SK-N-SH (cell line): ENCODE measurements at regions not wholly inside any gene's neighbourhood (a gene's known extent, or its start where the extent isn't known, plus 50 kb on each side); places are given as distances from the start of the nearest gene placed in this dataset.

Source experiments
- CTCF ChIA-PET: fragments of 300-600, 350-600 bp; formaldehyde crosslinking; extraction: SDS; loops from one replicate; lab custom pipeline; 2021; lab: Yijun Ruan, JAX
- POLR2A ChIA-PET: fragments of 350-600 bp; sonication (Branson Sonifier 250); formaldehyde crosslinking; extraction: SDS; loops from one replicate; lab custom pipeline; 2020; ENCODE audit warnings: antibody characterized with exemption, inconsistent platforms; lab: Yijun Ruan, JAX
- DNase-seq: peaks from one replicate; pipeline ENCODE4 v3.0.0; 2012
- H2AFZ ChIP-seq: fragments of 200-600 bp; sonication (generic); 2 replicates; pipeline ENCODE4 v1.8.1; 2016; ENCODE audit warnings: antibody characterized with exemption, mild to moderate bottlenecking, low read depth
- H3F3A ChIP-seq: fragments of 200-600 bp; sonication (generic); replicated peaks from 2 replicates; pipeline ENCODE3; 2016; ENCODE audit warnings: antibody characterized with exemption, mild to moderate bottlenecking; ENCODE audit not compliant: insufficient read depth
- H3K27ac ChIP-seq, 2 experiments: fragments of 200-500 bp in 1 of 2; fragments of 200-600 bp in 1 of 2; sonication (Bioruptor generic) in 1 of 2; sonication (generic), shearing (Covaris generic) in 1 of 2; 2 replicates each; pipeline versions ENCODE4 v1.5.1 to v1.6.1; 2014 to 2016; ENCODE audit warnings: low read depth in 2 of 2, inconsistent platforms in 1 of 2, low read length in 1 of 2, mild to moderate bottlenecking in 1 of 2, mixed read lengths in 1 of 2
- H3K27me3 ChIP-seq: fragments of 200-600 bp; sonication (generic), shearing (Covaris generic); 2 replicates; pipeline ENCODE4 v1.6.1; 2016; ENCODE audit warnings: mixed run types; ENCODE audit not compliant: insufficient read depth
- H3K36me3 ChIP-seq, 2 experiments: fragments of 200-500 bp in 1 of 2; fragments of 200-600 bp in 1 of 2; sonication (Bioruptor generic) in 1 of 2; sonication (generic) in 1 of 2; replicated peaks in 1 of 2; 2 replicates each; pipeline versions ENCODE3 to v1.5.1; 2014 to 2016; ENCODE audit warnings: low read length in 1 of 2, mild to moderate bottlenecking in 1 of 2; ENCODE audit not compliant: insufficient read depth in 2 of 2, control insufficient read depth in 1 of 2
- H3K4me1 ChIP-seq, 2 experiments: fragments of 200-500 bp in 1 of 2; fragments of 200-600 bp in 1 of 2; sonication (Bioruptor generic) in 1 of 2; sonication (generic), shearing (Covaris generic) in 1 of 2; 2 replicates each; pipeline versions ENCODE4 v1.5.1 to v1.6.1; 2014 to 2016; ENCODE audit warnings: low read depth in 1 of 2, low read length in 1 of 2, mixed run types in 1 of 2; ENCODE audit not compliant: insufficient read depth in 2 of 2, control insufficient read depth in 1 of 2
- H3K4me2 ChIP-seq: fragments of 200-600 bp; sonication (generic), shearing (Covaris generic); 2 replicates; pipeline ENCODE4 v1.6.1; 2017; ENCODE audit warnings: mixed run types
- H3K4me3 ChIP-seq, 2 experiments: fragments of 200-500 bp in 1 of 2; fragments of 200-600 bp in 1 of 2; sonication (Bioruptor generic) in 1 of 2; sonication (generic), shearing (Covaris generic) in 1 of 2; 2 replicates each; pipeline versions ENCODE4 v1.5.1 to v1.8.1; 2014 to 2016; ENCODE audit warnings: low read depth in 2 of 2, inconsistent platforms in 1 of 2, low read length in 1 of 2, mild to moderate bottlenecking in 1 of 2, mixed read lengths in 1 of 2, moderate library complexity in 1 of 2
- H3K79me2 ChIP-seq: fragments of 200-600 bp; sonication (generic); 2 replicates; pipeline ENCODE4 v1.8.1; 2017; ENCODE audit warnings: mild to moderate bottlenecking; ENCODE audit not compliant: insufficient read depth
- H3K9ac ChIP-seq: fragments of 200-600 bp; sonication (generic); 2 replicates; pipeline ENCODE4 v1.6.1; 2017; ENCODE audit warnings: mixed run types
- H3K9me2 ChIP-seq: fragments of 200-600 bp; sonication (generic); 2 replicates; pipeline ENCODE4 v1.6.1; 2017; ENCODE audit warnings: mixed run types
- H3K9me3 ChIP-seq: fragments of 200-600 bp; sonication (generic); 2 replicates; pipeline ENCODE4 v1.6.1; 2017; ENCODE audit warnings: mixed run types, mild to moderate bottlenecking, moderate library complexity
- H4K20me1 ChIP-seq: fragments of 200-600 bp; sonication (generic); 2 replicates; pipeline ENCODE4 v1.6.1; 2017; ENCODE audit warnings: mild to moderate bottlenecking, mixed run types; ENCODE audit not compliant: insufficient read depth
- EP300 ChIP-seq, 2 experiments: IDR thresholded peaks; 2 replicates each; pipeline versions ENCODE4 v1.4.0 to v1.6.1; 2012; ENCODE audit warnings: borderline replicate concordance in 1 of 2, low read depth in 1 of 2, low read length in 1 of 2
- FOXJ3 ChIP-seq: sonication (generic); formaldehyde crosslinking; IDR thresholded peaks from 2 replicates; pipeline ENCODE4 v1.5.1; 2020; ENCODE audit warnings: mild to moderate bottlenecking, missing genetic modification reagents
- FOXM1 ChIP-seq: IDR thresholded peaks from 2 replicates; pipeline ENCODE4 v1.4.0; 2012; ENCODE audit warnings: low read depth, mild to moderate bottlenecking
- MXI1 ChIP-seq: IDR thresholded peaks from 2 replicates; pipeline ENCODE4 v1.6.1; 2012; ENCODE audit warnings: mild to moderate bottlenecking, low read depth, low read length, improper control_type of control experiment
- NRF1 ChIP-seq: IDR thresholded peaks from 2 replicates; pipeline ENCODE4 v1.6.1; 2012; ENCODE audit warnings: low read depth, mild to moderate bottlenecking, low read length
- RAD21 ChIP-seq: IDR thresholded peaks from 2 replicates; pipeline ENCODE4 v1.6.1; 2012; ENCODE audit warnings: mild to moderate bottlenecking, low read length
- RXRA ChIP-seq: IDR thresholded peaks from 2 replicates; pipeline ENCODE4 v1.4.0; 2012; ENCODE audit warnings: low read depth, mild to moderate bottlenecking, borderline replicate concordance
- SMC3 ChIP-seq: IDR thresholded peaks from 2 replicates; pipeline ENCODE4 v1.6.1; 2012; ENCODE audit warnings: low read depth, low read length, improper control_type of control experiment
- TCF12 ChIP-seq: IDR thresholded peaks from 2 replicates; pipeline ENCODE4 v1.4.0; 2012
- TEAD4 ChIP-seq: IDR thresholded peaks from 2 replicates; pipeline ENCODE4 v1.4.0; 2012; ENCODE audit warnings: mild to moderate bottlenecking, borderline replicate concordance; ENCODE audit not compliant: insufficient read depth
- YY1 ChIP-seq: IDR thresholded peaks from 2 replicates; pipeline ENCODE4 v1.4.0; 2012; ENCODE audit warnings: low read depth, mild to moderate bottlenecking
- WGBS: methylation state at CpG from one replicate; pipeline ENCODE4 v1.1.6; 2017; ENCODE audit warnings: low lambda C conversion rate; 5-methylcytosine and 5-hydroxymethylcytosine counted together
- TF ChIP-seq, protein P1 (sequence below): fragments of 200-600 bp; sonication (generic); IDR thresholded peaks from 2 replicates; pipeline ENCODE4 v1.6.1; 2017; ENCODE audit warnings: antibody characterized with exemption, mild to moderate bottlenecking, moderate library complexity
- TF ChIP-seq, protein P2 (sequence below): IDR thresholded peaks from 2 replicates; pipeline ENCODE4 v1.4.0; 2012; ENCODE audit warnings: low read depth, borderline replicate concordance
- TF ChIP-seq, protein P3 (sequence below): IDR thresholded peaks from 2 replicates; pipeline ENCODE4 v1.6.1; 2012; ENCODE audit warnings: mild to moderate bottlenecking, low read depth, low read length, moderate library complexity
- TF ChIP-seq, protein P4 (sequence below): fragments of 150-350 bp; IDR thresholded peaks from 2 replicates; pipeline ENCODE4 v1.6.1; 2016; ENCODE audit warnings: mild to moderate bottlenecking, low read depth, low read length
- TF ChIP-seq, protein P5 (sequence below): IDR thresholded peaks from 2 replicates; pipeline ENCODE4 v1.4.0; 2012; ENCODE audit warnings: low read depth
- TF ChIP-seq, protein P6 (sequence below): IDR thresholded peaks from 2 replicates; pipeline ENCODE4; 2012

DNA sequence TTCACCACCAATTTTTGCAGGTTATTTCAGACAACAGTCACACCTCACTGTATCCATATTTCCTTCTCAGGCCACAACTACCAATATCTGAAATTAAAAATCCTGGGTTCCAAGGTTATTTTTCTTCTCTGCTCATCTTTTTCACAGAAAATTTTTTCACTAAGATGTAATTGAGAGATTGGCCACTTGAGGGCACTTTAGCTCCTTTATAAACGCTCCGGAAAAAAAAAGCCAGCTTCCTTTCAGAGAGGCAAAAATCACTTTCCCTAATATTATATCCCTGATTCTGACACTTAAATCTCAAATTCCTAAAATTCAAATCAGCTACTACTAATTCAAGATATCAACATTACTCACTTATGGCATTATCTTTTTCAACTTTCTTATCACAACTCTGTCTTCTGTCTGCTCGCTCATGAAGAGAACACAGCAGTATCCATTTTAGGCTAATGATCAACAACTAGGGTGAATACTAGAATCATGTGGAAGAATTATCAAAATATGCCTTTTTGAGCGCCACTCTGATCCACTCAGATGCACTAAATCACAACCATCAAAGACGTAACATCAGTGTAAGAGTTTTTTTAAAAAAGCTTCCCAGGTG is 101.4 kb upstream of the RGS1 start:
- Histone ChIP-seq H3K27ac (no peak overlapping the region), H3K79me2 (no peaks in the 10 kb centered on the region), H3K4me3 (no peak overlapping the region), H3K27me3 (no peaks in the 10 kb centered on the region), H3K9me3 (no peaks in the 10 kb centered on the region; the same call in 1 of the 2 replicates), H3K9me2 (no peaks in the 10 kb centered on the region), H3K4me1 (peaks cover 0 to 5% of the 10 kb centered on the region in 2 experiments; a peak in 2 of 4 replicates), H3F3A (peaks cover 2% of the 10 kb centered on the region), H3K9ac (no peak overlapping the region), H2AFZ (no peak overlapping the region), H3K36me3 (no peaks in the 10 kb centered on the region), H3K4me2 (no peak overlapping the region), H4K20me1 (no peaks in the 10 kb centered on the region)
- TF ChIP-seq, protein P1, sequence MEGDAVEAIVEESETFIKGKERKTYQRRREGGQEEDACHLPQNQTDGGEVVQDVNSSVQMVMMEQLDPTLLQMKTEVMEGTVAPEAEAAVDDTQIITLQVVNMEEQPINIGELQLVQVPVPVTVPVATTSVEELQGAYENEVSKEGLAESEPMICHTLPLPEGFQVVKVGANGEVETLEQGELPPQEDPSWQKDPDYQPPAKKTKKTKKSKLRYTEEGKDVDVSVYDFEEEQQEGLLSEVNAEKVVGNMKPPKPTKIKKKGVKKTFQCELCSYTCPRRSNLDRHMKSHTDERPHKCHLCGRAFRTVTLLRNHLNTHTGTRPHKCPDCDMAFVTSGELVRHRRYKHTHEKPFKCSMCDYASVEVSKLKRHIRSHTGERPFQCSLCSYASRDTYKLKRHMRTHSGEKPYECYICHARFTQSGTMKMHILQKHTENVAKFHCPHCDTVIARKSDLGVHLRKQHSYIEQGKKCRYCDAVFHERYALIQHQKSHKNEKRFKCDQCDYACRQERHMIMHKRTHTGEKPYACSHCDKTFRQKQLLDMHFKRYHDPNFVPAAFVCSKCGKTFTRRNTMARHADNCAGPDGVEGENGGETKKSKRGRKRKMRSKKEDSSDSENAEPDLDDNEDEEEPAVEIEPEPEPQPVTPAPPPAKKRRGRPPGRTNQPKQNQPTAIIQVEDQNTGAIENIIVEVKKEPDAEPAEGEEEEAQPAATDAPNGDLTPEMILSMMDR: peak; percentile 75
- TF ChIP-seq SMC3: peak; percentile 60
- TF ChIP-seq, protein P2, sequence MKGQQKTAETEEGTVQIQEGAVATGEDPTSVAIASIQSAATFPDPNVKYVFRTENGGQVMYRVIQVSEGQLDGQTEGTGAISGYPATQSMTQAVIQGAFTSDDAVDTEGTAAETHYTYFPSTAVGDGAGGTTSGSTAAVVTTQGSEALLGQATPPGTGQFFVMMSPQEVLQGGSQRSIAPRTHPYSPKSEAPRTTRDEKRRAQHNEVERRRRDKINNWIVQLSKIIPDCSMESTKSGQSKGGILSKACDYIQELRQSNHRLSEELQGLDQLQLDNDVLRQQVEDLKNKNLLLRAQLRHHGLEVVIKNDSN: no peak
- peak; percentile 85 for TF ChIP-seq RAD21
- peak; percentile 27 for DNase-seq
- 36% methylated on average over 5 of the region's 5 CpGs for WGBS
- POLR2A ChIA-PET: no interaction called here
- CTCF ChIA-PET: interaction anchor here (0.6 to 5.1 kb wide), 37 partner anchors 11 to 649 kb away, joined by 3 to 107 read pairs (median 4); partner anchors contain the start of genes RGS2, RO60 and UCHL5

DNA sequence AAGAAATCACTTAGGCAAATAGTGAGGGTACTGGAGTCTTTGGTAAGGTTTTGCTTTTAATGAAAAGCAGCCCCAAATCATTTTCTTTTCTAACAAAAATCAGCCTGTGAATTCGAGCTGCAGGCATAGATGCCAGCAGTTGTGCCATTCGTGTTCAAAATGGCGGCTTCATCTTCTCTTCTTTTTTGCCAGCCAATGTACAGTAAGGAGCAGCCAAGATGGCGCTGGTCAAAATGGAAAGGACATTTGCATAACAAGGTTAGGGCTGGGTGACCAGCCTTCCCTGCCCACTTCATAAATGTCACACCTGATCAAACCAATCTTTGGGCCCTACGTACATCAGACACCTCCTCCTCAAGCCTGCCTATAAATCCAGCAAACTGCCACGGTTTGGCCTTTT is 100.2 kb upstream of the RGS1 start:
- Histone ChIP-seq H3F3A (peaks cover 2% of the 10 kb centered on the region), H3K36me3 (no peaks in the 10 kb centered on the region), H3K79me2 (no peaks in the 10 kb centered on the region), H3K9ac (no peak overlapping the region), H3K9me3 (no peaks in the 10 kb centered on the region; the same call in 1 of the 2 replicates), H4K20me1 (no peaks in the 10 kb centered on the region), H3K4me3 (no peak overlapping the region), H3K4me2 (no peak overlapping the region), H3K27me3 (no peaks in the 10 kb centered on the region), H3K9me2 (no peaks in the 10 kb centered on the region), H3K4me1 (peaks cover 0 to 5% of the 10 kb centered on the region in 2 experiments; a peak in 2 of 4 replicates), H3K27ac (no peak overlapping the region), H2AFZ (no peak overlapping the region)
- CTCF ChIA-PET: interaction anchor here (1.2 to 5.1 kb wide), 9 partner anchors 12 to 557 kb away, joined by 3 to 107 read pairs (median 6); no protein-coding TSS in a partner anchor
- no peak for DNase-seq
- 87% methylated on average over 6 of the region's 6 CpGs for WGBS
- POLR2A ChIA-PET: no interaction called here
- TF ChIP-seq, protein P3, sequence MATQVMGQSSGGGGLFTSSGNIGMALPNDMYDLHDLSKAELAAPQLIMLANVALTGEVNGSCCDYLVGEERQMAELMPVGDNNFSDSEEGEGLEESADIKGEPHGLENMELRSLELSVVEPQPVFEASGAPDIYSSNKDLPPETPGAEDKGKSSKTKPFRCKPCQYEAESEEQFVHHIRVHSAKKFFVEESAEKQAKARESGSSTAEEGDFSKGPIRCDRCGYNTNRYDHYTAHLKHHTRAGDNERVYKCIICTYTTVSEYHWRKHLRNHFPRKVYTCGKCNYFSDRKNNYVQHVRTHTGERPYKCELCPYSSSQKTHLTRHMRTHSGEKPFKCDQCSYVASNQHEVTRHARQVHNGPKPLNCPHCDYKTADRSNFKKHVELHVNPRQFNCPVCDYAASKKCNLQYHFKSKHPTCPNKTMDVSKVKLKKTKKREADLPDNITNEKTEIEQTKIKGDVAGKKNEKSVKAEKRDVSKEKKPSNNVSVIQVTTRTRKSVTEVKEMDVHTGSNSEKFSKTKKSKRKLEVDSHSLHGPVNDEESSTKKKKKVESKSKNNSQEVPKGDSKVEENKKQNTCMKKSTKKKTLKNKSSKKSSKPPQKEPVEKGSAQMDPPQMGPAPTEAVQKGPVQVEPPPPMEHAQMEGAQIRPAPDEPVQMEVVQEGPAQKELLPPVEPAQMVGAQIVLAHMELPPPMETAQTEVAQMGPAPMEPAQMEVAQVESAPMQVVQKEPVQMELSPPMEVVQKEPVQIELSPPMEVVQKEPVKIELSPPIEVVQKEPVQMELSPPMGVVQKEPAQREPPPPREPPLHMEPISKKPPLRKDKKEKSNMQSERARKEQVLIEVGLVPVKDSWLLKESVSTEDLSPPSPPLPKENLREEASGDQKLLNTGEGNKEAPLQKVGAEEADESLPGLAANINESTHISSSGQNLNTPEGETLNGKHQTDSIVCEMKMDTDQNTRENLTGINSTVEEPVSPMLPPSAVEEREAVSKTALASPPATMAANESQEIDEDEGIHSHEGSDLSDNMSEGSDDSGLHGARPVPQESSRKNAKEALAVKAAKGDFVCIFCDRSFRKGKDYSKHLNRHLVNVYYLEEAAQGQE: no peak
- no peak for TF ChIP-seq TCF12
- TF ChIP-seq, protein P4, sequence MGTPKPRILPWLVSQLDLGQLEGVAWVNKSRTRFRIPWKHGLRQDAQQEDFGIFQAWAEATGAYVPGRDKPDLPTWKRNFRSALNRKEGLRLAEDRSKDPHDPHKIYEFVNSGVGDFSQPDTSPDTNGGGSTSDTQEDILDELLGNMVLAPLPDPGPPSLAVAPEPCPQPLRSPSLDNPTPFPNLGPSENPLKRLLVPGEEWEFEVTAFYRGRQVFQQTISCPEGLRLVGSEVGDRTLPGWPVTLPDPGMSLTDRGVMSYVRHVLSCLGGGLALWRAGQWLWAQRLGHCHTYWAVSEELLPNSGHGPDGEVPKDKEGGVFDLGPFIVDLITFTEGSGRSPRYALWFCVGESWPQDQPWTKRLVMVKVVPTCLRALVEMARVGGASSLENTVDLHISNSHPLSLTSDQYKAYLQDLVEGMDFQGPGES: no peak
- TF ChIP-seq FOXJ3 (CRISPR knock-in tag): no peak
- TF ChIP-seq SMC3: no peak
- TF ChIP-seq, protein P2: no peak
- no peak for TF ChIP-seq TEAD4
- TF ChIP-seq, protein P5, sequence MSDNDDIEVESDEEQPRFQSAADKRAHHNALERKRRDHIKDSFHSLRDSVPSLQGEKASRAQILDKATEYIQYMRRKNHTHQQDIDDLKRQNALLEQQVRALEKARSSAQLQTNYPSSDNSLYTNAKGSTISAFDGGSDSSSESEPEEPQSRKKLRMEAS: no peak
- no peak for TF ChIP-seq NRF1
- TF ChIP-seq EP300 (IDR thresholded peaks at IDR 0.05; ENCODE audit: borderline replicate concordance in 1 of 2, low read depth in 1 of 2, low read length in 1 of 2): no peak
- TF ChIP-seq FOXM1: no peak
- TF ChIP-seq, protein P6, sequence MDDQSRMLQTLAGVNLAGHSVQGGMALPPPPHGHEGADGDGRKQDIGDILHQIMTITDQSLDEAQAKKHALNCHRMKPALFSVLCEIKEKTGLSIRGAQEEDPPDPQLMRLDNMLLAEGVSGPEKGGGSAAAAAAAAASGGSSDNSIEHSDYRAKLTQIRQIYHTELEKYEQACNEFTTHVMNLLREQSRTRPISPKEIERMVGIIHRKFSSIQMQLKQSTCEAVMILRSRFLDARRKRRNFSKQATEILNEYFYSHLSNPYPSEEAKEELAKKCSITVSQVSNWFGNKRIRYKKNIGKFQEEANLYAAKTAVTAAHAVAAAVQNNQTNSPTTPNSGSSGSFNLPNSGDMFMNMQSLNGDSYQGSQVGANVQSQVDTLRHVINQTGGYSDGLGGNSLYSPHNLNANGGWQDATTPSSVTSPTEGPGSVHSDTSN: no peak
- no peak for TF ChIP-seq YY1
- no peak for TF ChIP-seq MXI1
- TF ChIP-seq RXRA: no peak
